ENCODE measurements at regions not wholly inside any gene's neighbourhood (a gene's known extent, or its start where the extent isn't known, plus 50 kb on each side); places are given as distances from the start of the nearest gene placed in this dataset.
"Not testable (repeated sequence)": the region's sequence is repeated elsewhere in the genome, so short reads cannot be mapped to it uniquely, and the experiment has no call there.

DNA sequence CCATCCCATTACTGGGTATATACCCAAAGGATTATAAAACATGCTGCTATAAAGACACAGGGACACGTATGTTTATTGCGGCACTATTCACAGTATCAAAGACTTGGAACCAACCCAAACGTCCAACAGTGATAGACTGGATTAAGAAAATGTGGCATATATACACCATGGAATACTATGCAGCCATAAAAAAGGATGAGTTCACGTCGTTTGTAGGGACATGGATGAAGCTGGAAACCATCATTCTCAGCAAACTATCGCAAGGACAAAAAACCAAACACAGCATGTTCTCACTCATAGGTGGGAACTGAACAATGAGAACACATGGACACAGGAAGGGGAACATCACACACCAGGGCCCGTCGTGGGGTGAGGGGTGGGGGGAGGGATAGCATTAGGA, 106.1 kb downstream of the CHD1L start:
- not testable (repeated sequence) for DNase-seq

DNA sequence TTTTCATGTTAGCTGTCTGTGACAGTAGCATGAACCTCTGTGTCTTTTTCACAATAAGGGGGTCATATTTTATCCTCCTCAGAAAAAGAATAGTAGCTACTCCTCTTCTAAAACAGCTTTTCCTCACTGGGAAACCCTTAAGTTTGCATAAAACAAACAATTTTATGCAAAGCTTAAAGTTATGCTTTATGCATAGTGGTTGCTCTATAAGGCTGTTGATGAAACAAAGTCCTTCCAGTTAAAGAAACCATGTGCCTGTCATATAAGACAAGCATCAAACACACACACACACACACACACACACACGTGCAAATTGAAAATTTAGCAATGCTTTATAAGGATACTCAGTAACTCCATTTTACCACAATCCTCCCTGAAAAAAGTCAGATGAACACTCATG, 107.0 kb downstream of the CHD1L start:
- no peak for DNase-seq

DNA sequence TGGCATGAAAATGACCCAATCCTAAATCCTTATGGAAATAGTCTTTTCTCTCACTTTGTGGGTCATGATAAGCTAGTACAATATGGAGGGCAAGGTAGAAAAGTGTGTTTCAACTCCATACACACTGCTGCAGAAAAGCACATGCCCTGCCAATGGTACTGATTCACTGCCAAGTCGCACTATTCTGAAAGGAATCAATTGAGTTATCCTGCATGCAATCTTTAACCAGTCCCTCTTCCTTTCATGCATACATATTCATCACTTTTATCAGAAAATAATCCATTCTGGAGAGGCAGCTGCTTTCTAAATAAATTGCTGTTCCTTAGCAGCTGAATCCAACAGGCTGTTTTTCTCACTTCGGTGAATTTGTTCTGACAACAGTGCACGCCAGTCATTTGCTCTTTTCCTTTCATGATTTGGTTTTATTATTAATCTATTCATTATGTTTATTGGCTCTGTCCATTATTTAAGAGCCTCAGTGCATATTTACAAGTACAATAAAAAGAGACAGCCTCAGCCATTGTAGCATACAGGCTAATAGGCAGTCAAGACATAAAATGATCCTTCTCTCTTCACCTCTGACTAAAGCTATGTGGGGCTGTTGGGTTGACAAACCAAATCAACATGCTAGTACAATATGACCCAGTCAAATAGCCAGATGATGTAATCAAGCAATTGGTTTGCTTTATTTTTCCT, 108.8 kb downstream of the CHD1L start:
- no peak for DNase-seq

DNA sequence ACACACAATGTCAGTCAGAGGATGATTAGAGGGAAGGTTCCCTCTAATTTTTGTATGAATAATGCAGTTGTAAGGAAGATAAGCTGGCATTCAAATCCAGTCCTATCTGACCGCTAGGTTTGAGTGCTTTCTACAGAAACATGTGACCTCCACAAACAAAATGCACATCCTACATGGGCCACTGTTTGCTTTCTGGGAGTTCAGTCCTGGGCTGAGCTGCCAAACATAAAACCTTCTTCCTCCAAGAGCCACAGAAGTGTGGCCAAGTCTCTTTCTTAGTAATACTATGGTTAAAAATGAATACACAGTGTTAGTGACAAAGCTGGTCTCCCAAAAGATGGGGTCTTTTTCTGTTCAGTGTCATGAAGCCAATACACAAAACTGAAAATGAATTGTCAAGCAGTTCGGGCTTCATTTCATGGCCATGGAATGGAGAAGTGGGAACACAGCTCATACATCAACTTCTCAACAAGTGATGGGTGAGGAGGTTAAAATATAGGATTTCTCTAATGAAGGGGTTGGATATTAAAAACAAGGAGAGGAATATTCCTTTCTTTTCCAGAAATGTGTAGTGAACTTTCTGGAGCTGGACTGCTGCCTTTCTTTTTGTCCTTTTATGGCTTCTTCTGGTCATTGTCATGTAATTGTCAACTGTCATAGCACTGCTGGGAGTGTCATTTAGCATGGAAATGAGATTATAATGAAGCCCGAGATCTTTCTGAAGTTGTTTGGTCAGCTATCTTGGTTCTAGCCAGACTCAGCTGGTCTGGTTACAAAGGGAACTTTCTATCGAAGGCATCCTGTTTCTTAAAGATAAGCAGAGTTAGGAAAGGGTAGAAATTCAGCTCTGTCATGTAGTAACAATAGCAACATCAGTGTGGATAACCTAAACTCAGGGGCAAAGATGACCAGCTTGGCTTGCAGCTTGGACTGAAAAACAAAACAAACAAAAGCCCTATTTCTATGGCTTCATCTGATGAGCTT, 135.1 kb downstream of the CHD1L start:
- no peak for DNase-seq

DNA sequence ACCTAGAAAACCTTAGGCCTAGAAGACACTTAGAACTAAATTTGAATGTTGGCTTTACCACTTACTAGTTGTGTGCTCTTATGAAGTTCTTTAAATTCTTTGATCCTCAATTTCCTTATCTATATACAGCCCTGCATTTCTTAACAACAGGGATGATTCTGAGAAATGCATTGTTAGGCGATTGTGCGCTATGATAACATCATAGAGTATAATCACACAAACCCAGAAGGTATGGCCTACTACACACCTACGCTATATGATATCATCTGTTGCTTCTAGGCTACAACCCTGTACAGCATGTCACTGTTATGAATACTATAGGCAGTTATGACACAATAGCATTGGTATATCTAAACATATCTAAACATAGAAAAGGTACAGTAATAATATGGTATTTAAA, 137.4 kb downstream of the CHD1L start:
- DNase-seq = no peak

DNA sequence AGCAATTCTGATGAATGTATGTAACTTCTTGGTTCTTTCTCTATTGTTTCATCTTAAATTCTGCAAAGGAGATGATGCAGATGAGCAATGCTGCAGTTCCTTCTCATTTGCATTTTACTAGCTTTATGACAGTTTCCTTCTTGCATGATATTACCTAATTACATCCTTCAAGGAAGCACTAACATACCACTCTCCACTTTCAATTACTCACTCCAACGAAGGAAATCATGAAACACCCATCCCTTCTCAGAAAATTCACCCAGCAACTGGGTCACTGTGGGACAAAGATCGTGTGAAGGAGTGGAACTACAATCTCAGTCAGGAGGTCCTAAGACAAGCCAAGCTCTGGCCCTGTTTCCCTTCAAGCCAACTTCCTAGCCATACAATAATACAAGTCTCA, 142.3 kb downstream of the CHD1L start:
- no peak for DNase-seq

DNA sequence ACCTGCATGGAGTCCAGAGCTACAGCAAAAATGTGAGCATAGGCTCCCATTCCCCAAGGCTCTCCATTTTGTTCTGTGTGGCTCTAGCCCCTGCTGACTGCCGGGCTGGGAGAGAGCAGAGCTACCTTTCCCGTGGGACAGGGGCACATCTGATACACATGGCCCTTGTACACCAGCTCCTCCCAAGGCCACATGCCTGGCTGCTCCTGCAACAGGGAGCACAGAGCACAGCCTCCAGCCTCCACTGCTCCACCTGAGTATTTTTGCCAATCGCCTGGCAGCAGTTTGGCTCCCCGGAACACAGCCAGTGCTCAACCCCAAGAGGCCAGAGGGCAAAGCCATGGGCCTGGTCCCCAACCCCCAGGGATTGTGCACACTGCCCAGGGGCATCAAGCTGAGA, 146.5 kb downstream of the CHD1L start:
- DNase-seq = no peak

DNA sequence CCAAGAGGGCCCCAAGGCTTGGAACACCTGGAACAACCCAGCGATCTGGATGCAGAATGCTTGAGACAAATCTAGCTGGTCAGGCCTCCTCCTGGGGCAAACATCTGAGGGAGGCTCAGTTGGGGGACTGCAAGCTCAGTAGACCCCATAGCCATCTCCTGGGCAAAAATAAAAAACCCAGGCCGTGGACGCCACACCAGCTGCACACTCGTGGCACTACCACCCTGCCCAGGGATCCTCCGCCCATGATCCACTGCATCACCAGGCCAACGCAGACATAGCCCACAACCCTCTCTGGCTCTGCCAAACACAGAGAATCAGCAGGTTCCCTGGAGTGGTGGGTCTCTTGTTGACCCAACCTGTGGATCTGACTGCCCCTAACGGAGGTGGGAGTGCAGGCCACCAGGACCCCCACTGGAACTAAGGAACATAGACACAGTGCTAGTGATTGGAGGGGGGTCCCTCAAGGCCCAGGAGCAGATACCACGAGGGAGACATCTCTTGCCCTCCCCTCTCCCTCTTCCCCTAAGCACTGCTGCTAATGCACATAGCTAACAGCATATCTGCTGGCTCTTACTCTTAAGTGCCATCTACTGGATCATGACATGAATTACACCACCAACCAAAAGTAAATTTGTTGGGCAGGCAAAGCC, 147.2 kb downstream of the CHD1L start:
- DNase-seq = peak; percentile 57

DNA sequence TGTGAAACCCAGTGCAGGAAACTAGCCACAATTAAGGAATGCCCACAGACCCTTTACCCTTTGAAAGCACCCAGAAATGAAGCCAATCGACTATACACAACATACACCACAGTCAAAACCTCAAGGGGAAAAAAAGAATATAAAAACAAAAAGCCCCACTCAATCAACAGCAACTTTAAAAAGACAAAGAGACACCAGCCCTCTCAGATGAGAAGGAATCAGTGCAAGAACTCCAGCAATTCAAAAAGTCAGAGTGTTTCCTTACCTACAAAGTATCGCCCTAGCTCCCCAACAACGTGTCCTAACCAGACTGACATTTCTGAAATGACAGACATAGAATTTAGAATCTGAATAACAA, 147.7 kb downstream of the CHD1L start:
- no peak for DNase-seq

DNA sequence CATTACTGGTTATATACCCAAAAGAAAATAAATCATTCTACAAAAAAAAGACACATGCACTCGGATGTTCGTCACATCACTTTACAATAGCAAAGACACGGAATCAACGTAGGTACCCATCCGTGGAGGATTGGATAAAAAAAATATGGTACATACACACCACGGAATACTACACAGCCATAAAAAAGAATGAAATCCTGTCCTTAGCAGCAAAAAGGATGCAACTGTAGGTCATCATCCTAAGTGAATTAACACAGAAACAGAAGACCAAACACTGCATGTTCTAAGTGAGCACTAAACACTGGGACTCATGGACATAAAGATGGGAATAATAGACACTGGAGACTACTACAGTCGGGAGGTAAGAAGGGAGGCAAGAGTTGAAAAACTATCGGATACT, 148.6 kb downstream of the CHD1L start:
- no peak for DNase-seq

DNA sequence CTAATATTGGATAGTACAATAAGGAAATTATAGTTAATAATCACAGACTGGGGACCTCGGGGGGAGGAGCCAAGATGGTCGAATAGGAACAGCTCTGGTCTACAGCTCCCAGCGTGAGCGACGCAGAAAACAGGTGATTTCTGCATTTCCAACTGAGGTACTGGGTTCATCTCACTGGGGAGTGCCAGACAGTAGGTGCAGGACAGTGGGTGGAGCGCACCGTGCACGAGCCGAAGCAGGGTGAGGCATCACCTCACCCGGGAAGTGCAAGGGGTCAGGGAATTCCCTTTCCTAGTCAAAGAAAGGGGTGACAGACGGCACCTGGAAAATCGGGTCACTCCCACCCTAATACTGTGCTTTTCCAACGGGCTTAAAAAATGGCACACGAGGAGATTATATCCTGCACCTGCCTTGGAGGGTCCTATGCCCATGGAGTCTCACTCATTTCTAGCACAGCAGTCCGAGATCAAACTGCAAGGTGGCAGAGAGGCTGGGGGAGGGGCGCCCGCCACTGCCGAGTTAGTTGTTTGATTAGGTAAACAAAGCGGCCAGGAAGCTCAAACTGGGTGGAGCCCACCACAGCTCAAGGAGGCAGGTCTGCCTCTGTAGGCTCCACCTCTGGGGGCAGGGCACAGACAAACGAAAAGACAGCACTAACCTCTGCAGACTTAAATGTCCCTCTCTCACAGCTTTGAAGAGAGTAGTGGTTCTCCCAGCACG, 138.8 kb upstream of the BCL9 start:
- not testable (repeated sequence) for DNase-seq

DNA sequence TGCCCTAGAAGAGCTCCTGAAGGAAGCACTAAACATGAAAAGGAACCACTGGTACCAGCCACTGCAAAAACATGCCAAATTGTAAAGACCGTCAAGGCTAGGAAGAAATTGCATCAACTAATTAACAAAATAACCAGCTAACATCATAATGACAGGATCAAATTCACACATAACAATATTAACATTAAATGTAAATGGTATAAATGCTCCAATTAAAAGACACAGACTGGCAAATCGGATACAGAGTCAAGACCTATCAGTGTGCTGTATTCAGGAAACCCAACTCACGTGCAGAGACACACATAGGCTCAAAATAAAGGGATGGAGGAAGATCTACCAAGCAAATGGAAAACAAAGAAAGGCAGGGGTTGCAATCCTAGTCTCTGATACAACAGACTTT, 137.0 kb upstream of the BCL9 start:
- not testable (repeated sequence) for DNase-seq

DNA sequence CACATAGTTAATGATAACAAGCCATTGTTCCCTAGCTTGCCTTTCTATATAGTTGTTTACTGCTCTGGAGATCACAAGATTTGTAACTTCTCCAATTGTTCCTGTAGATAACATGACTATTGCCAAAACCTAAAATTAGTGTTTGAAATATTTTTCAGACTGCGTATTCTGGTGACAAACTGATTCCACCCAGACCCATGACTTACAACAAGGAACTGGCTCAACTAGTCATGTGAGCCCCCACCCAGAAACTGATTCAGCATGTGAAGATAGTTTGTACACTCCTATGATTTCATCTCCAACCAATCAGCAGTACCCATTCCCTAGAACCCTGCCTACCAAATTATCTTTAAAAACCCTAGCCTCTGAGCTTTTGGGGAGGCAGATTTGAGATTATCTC, 131.4 kb upstream of the BCL9 start:
- DNase-seq = no peak

DNA sequence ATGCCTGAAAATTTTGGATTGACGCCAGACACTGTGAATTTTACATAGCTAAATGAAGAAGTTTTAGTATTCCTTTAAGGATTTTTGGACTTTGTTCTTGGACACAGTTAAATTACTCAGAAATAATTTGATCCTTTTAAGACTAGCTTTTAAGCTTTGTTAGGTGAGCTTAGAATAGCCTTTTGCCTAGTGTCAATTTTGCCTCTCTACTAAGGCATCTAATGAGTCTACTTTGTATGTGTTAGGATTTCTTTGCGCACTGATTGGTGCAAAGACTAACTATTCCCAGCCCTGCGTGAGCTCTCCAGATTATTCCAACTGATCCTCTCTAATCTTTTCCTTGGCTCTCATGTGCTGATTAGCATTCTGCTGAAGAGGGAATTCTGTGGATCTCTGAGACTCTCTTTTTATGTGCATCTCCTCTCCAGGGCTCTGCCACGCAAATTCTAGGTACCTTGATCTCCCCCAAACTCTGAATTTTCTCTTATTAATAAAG, 128.1 kb upstream of the BCL9 start:
- DNase-seq = no peak

DNA sequence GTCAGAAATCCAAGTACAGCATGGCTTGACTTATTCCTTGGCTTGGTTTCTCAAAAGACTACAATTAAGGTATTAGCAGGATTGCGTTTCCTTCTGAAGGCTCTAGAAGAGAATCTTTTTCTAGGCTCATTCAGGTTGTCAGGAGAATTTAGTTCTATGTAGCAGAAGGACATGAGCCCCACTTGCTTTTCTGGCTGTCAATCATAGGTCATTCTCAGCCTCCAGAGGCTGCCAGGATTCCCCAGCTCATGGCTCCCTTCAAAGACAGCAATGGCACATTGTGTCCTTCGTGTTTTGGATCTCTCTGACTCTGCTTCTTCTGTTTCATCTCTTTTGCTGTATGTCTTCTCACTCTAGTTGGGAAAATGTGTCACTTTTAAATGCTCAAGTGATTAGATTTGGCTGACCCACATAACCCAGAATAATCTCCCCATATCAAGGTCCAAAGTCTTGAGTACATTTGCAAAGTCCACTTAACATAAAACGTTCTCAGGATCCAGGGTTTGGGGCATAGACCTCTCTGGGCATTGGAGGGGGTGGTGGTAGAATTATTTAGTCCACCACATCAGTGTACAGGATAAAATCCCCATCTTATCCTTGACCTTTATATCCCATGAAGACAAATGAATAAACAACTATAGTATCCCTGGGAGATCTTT, 126.7 kb upstream of the BCL9 start:
- DNase-seq = no peak

DNA sequence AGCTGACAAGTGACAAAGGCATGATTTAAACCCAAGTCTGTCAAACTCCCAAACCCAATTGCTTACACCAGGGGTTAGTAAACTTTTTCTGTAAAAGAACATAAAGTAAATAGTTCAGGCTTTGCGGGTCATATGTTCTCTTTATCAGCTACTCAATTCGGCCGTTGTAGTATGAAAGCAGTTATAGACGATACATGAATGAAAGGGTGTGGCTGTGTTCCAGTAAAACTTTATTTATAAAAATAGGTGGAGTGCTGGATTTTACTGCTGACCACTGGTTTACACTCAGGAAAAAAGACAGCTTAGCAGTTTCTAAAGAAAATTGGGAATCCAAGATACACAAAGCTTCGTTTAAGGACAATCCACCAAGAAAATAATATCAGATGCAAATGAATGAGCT, 124.3 kb upstream of the BCL9 start:
- DNase-seq = no peak

DNA sequence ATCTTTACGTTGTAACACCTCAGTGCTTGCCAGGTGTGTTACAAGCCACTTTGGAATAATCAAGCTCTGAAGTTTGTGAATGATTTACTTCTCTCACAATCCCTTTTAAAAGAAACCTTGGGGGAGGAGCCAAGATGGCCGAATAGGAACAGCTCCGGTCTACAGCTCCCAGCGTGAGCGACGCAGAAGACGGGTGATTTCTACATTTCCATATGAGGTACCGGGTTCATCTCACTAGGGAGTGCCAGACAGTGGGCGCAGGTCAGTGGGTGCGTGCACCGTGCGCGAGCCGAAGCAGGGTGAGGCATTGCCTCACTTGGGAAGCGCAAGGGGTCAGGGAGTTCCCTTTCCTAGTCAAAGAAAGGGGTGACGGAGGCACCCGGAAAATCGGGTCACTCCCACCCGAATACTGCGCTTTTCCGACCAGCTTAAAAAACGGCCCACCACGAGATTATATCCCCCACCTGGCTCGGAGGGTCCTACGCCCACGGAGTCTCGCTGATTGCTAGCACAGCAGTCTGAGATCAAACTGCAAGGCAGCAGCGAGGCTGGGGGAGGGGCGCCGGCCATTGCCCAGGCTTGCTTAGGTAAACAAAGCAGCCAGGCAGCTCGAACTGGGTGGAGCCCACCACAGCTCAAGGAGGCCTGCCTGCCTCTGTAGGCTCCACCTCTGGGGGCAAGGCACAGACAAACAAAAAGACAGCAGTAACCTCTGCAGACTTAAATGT, 118.0 kb upstream of the BCL9 start:
- DNase-seq = not testable (repeated sequence)

DNA sequence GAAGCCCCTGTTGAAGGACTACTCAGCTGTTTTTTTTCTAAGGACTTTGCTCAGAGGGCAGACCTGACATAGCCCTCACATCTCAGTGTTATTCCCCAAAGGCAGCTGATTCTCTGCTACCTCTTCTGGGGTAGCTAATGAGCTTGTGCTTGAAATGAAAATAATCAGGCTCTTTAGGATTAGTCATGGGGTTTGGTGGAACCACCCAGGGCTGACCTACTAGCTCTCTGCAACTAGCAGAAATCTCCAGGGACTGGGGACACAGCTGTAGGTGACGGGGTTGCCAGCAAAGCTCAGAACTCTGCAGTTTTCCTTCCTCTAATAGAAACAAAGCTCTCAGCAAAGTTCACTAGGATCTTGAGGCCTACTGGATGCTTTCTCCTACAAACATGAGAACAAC, 106.4 kb upstream of the BCL9 start:
- DNase-seq = no peak

DNA sequence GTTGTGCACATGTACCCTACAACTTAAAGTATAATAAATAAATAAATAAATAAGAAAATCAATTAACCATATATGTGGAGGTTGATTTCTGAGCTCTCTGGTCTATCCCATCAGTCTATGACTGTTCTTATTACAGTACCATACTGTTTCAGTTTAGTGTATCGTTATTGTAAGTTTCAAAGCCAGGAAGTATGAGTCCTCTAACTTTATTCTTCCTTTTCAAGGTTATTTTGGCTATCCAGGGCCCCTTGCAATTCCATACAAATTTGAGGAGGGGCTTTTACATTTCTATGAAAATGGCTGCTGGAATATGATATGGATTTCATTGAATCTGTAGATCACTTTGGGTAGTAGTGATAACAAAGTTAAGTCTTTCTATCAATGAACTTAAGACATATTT, 96.9 kb upstream of the BCL9 start:
- no peak for DNase-seq

DNA sequence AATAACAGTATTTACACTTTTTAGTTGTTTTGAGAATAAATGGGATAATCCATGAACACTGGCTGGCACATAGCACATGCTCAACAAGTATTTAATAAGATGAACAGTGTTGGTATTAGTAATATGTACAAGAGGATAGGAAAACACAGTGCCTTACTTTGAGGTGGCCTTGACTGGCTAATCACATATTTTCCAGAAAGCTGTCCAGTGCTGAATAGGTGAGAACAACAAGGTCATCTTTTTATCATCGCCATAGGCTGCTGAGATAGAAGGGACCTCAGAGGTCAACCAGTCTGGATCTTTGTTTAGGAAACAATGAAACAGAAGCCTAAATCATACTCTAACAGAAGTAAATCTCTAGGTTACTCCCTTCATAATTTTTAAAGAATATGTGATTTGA, 89.7 kb upstream of the BCL9 start:
- no peak for DNase-seq

DNA sequence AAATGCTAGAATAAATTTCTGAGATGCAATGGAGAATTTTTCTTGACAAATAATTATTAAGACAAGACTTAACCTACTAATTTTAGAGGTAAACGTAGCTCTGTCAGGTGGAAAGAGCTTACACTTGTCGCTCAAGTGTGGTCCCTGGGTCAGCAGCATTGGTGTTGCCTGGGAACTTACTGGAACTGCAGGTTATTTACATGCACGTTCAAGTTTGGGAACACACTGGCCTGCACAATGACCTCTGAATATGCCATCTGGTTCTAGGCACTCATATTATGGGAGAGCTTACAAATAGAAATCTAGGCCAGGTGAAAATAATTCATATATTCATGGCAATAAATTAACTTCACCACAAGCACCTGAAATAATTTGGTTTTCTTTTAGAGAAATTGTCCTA, 88.5 kb upstream of the BCL9 start:
- DNase-seq = no peak

DNA sequence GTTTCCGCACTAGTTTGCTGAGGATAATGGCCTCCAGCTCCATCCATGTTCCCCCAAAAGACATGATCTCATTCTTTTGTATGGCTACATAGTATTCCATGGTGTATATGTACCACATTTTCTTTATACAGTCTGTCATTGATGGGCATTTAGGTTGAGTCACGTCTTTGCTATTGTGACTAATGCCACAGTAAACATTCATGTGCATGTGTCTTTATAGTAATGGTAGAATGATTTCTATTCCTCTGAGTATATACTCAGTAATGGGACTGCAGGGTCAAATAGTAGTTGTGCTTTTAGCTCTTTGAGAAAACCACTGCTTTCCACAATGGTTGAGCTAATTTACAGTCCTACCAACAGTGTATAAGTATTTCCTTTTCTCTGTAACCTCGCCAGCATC, 78.3 kb upstream of the BCL9 start:
- no peak for DNase-seq
